T-helper 2 cell (primary cell): ENCODE measurements at regions not wholly inside any gene's neighbourhood (a gene's known extent, or its start where the extent isn't known, plus 50 kb on each side); places are given as distances from the start of the nearest gene placed in this dataset.
"Not testable (repeated sequence)": the region's sequence is repeated elsewhere in the genome, so short reads cannot be mapped to it uniquely, and the experiment has no call there.

Experiments used
- DNase-seq, 5 experiments: peaks; one replicate each; pipeline versions ENCODE4 v3.0.0 to v3.0.0-alpha.2; 2012 to 2022

GRCh38 chr4:19579608-19580007 is 672.1 kb upstream of the SLIT2 start:
- no peak for DNase-seq

GRCh38 chr4:19577097-19577496 is 674.6 kb upstream of the SLIT2 start:
- no peak for DNase-seq

- DNase-seq: no peak
These were observed 675.8 kb upstream of the SLIT2 start for GRCh38 chr4:19575924-19576323.

GRCh38 chr4:19566041-19566440 is 685.7 kb upstream of the SLIT2 start:
- no peak for DNase-seq

GRCh38 chr4:19562456-19562855 is 689.2 kb upstream of the SLIT2 start:
- DNase-seq: no peak

GRCh38 chr4:19557161-19557560 is 694.5 kb upstream of the SLIT2 start:
- no peak for DNase-seq

GRCh38 chr4:19556276-19556675 is 695.4 kb upstream of the SLIT2 start:
- not testable (repeated sequence) for DNase-seq

- DNase-seq: no peak
These were observed 704.2 kb upstream of the SLIT2 start for GRCh38 chr4:19547463-19547862.

- no peak for DNase-seq
These were observed 707.1 kb upstream of the SLIT2 start for GRCh38 chr4:19544446-19545125.

GRCh38 chr4:19540859-19541540 is 710.7 kb upstream of the SLIT2 start:
- DNase-seq: no peak

GRCh38 chr4:19539201-19539600 is 712.5 kb upstream of the SLIT2 start:
- DNase-seq: no peak

GRCh38 chr4:19534159-19534558 is 717.5 kb upstream of the SLIT2 start:
- no peak for DNase-seq

GRCh38 chr4:19531906-19532848 is 719.5 kb upstream of the SLIT2 start:
- DNase-seq: no peak

- no peak for DNase-seq
These were observed 727.7 kb upstream of the SLIT2 start for GRCh38 chr4:19523964-19524363.

GRCh38 chr4:19522966-19523365 is 728.7 kb upstream of the SLIT2 start:
- no peak for DNase-seq

GRCh38 chr4:19520939-19521520 is 730.7 kb upstream of the SLIT2 start:
- no peak for DNase-seq

- DNase-seq: no peak
These were observed 737.2 kb upstream of the SLIT2 start for GRCh38 chr4:19514276-19515070.

GRCh38 chr4:19512086-19512485 is 739.6 kb upstream of the SLIT2 start:
- DNase-seq: no peak

- DNase-seq: no peak
These were observed 740.7 kb upstream of the SLIT2 start for GRCh38 chr4:19510993-19511392.

GRCh38 chr4:19508442-19508841 is 743.3 kb upstream of the SLIT2 start:
- no peak for DNase-seq

GRCh38 chr4:19497705-19498104 is 754.0 kb upstream of the SLIT2 start:
- no peak for DNase-seq

- DNase-seq: no peak
These were observed 754.9 kb upstream of the SLIT2 start for GRCh38 chr4:19496756-19497155.
